HG03060 (cell line): ENCODE measurements at regions not wholly inside any gene's neighbourhood (a gene's known extent, or its start where the extent isn't known, plus 50 kb on each side); places are given as distances from the start of the nearest gene placed in this dataset.

ENCODE experiments used
- ATAC-seq: cut with Tn5 transposase; IDR thresholded peaks from one replicate; pipeline ENCODE4 v1.9.1; 2021; ENCODE audit warnings: low read depth, moderate number of reproducible peaks; ENCODE audit not compliant: unreplicated experiment

DNA sequence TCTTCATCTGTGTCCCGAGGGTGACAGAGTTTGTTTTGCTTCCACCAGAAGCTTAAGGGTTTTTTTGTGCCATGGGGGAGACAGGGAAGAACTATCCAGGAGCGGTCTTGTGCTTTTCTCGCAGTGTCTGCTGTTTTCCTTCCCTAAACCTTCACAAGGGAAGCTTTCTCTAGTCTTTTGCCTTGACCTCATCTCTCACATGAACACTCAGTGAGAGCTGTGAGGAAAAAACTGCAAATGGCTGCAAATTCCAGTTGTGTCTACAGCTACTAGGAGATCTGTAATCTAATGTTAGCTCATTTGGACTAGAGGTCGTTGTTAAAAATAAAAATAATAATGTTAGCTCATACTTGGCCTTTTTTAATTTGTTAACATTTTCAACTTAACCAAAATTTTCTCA, 264.7 kb upstream of the SESN3 start:
- ATAC-seq = no peak

DNA sequence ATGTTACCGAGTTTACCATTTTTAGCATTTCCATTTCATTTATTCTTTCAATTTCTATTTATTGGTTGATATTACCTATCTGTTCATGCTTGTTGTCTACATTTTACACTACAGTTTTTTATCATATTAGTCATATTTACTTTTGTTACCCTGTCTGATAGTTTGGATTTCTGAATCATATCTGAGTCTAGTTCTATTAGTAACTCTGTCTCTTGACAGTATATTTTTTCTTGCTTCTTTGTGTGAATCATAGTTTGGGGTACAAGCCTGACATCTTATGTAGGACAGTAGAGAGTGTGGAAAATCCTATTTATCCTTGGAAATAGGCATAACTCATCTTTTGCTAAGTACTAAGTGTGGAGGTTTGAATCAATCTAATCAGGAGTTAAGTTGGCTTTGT, 263.9 kb upstream of the SESN3 start:
- no peak for ATAC-seq

DNA sequence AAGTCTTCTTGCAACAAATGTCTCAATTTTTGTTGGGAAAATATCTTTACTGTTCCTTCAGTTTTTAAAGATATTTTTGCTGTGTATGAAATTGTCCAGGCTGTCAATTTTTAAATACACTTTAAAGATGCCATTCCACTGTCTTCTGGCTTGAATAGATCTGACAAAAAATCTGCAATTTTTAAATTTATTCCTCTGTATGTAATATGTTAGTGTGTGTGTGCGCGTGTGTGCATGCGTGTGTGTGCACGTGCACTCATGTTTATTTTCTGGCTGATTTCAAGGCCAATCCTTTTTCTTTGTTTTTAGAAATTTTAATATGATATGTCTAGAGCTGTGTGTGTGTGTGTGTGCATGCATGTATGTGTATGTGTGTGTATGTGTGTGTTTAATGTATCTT, 263.2 kb upstream of the SESN3 start:
- no peak for ATAC-seq

DNA sequence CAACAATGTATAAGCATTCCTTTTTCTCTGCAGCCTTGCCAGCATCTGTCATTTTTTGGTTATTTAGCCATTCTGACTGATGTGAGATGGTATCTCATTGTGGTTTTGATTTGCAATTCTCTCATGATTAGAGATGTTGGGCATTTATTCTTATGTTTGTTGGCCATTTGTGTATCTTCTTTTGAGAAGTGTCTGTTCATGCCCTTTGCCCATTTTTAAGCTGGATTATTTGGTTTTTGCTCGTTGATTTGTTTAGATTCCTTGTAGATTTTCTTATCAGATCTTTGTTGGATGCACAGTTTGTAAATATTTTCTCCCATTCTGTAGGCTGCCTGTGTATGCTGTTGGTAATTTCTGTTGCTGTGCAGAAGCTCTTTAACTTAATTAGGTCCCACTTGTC, 259.6 kb upstream of the SESN3 start:
- ATAC-seq = no peak

DNA sequence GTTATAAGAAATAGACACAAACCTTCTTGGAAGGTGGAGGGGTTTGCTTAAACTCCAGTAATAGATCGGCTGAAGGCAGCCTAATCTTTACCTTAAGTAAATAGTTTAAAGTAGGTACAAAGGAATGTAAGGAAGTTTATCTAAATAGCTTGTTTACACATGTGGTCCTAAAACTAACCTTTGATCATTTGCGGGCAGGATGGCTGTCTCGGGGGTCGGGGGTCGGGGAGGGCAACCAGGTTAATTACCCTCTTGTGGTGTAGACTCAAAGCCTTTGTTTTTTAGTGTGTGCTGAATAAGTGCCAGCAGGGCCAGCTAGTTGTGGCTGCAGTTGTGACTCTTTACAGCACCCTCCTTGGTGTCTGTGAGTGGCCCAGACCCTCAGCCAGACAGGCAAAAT, 256.9 kb upstream of the SESN3 start:
- ATAC-seq = no peak

DNA sequence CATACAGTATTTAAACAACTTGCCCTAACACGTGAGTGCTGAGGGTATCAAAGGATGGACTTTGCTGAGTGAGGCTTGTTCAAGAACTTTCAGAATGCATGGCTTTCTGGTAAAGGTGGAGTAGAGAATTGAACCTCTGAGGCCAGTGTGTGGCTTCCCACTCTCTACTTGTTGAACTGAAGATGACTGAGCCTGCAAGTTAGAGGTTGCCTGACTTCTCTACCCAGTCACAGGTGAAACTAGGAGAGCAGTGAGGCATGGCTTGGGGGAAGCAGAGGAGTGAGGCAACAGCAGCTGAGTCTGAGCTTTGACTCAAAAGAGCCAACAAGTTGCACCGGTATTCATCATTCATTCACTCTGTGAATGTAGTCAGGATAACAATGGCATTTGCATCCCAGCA, 256.4 kb upstream of the SESN3 start:
- peak; percentile 90 for ATAC-seq

DNA sequence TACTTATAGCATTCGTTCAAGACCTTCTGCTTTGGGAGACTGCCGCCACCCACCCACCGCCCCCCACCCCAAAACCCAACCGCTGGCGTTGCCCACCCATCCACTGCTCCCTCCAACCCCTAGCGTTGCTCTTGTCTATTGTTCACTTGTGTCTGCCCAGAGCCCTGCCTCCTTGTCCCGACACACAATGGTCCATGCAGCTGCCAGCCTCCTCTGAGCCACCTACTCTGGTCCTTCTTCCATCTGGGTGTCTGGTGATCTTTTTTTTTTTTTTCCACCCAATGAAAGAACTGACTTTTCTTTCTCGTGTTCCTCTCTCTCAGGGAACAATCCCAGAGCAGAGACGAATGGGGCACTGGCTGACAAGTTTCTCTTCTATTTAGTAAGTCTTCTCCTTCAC, 256.0 kb upstream of the SESN3 start:
- ATAC-seq = no peak

DNA sequence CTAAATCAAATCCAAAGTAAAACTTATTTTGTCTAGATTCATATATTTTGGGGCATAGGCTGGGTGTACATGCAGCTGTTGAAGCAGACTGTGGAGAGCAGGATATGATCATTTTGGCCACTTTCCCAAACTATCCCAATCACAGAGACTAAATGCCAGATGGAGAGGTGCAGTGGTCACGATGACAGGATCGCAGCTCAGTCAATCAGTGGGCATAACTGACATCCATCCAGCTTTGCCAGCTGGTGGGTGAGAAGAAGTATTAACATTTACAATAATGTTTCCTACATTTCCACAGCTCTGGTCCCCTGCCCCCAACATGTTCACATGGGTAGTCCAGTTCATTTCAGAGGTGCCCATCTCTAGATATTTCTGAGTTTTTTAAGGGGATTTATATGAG, 255.5 kb upstream of the SESN3 start:
- ATAC-seq = no peak

DNA sequence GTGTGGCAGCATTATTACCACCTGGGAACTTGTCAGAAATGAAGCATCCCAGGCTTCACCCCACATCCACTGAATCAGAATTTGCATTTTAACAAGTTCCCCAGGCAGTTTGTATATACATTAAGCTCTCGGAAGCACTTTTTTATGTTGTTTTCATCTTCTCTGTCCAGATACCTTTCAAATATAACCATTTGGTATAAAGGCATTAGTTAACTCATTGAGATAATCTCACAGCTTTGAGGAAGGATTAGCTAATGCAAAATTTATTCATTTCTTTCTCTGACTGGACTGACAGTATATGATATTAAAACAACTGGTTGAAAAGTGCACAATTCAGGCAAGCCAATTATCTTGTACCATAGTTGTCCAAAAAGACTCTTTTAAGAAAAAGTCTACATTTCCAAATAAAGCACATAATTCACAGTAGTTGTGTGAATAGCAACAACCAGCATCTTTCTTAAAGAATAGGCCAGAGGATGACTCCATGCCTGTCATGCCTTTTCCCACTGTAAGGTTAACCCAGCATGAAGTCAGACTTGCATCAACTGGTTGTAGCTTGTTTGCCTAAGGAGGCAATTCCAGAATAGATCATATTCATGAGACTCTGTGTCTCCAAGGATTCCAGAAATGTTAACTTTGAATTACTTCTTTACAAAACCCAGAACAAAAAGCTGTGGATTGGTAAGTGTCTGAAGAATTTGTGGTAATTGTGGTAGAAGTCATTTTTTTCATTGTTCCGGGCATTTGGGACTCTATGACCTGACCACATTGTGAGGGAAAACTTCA, 254.3 kb upstream of the SESN3 start:
- ATAC-seq = no peak

DNA sequence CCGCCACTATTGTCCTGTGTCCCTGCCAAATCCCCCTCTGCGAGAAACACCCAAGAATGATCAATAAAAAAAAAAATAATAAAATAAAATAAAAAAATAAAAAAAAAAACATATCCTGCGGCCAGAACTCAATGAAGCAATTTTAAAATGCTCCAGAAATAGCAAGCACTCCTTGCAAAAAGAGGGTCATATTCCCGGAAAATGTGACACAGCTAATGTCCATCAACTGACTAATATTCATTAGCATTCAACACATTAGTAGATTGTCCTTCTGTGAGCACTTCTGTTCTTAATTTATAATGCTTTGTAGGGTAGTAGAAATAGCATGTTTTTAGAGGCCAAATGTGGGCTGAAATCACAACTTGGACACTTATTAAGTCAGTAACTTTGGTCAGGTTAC, 252.3 kb upstream of the SESN3 start:
- no peak for ATAC-seq

DNA sequence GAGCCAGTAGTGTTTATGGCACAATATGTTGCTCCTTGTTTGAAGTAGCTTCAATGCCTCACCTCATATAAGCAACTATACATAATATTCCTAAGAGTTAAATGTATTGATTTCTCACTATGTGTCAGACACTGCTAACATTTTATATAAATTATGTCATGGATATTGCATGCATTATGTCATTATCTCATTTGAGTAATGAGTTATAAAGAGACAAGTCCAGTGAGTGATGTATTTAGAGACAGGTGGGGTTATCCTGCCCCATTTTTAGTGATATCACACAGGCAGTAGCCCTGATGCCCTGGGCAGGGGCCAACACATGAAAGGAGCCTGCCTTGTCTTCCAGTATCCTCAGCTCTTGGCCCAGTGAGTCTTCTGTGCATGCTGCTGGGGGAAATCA, 247.0 kb upstream of the SESN3 start:
- ATAC-seq = no peak

DNA sequence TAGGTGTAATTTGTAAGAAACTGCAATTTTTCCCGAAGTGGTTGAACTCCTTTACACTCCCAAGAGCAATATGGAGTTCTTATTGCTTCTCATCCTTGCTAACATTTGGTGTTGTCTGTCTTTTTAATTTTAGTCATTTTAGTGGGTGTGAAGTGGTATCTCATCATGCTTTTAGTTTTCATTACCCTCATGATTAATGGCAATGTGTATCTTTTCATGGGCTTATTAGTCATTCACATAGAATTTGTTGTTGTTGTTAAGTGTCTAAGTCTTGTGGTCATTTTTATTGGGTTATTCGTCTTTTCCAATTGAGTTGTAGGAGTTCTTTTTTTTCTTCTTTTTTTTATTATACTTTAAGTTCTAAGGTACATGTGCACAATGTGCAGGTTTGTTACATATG, 238.3 kb upstream of the SESN3 start:
- ATAC-seq = no peak

DNA sequence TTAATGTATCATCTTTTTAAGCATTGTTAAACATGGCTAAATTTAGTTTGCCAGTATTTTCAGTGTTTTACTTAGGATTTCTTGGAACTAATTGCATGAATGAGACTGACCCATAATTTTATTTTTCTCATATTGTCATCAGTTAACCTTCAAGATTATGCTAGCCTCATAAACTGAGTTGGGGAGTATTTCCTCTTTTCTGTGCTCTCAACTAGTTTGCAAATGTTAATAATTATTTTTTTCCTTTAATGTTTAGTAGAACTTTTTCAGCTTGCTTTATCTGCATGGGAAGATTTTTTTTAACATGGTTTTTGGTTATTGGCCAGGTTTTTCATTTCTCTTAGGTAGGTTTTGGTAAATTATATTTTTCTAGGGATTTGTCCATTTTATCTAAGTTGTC, 235.4 kb upstream of the SESN3 start:
- no peak for ATAC-seq

DNA sequence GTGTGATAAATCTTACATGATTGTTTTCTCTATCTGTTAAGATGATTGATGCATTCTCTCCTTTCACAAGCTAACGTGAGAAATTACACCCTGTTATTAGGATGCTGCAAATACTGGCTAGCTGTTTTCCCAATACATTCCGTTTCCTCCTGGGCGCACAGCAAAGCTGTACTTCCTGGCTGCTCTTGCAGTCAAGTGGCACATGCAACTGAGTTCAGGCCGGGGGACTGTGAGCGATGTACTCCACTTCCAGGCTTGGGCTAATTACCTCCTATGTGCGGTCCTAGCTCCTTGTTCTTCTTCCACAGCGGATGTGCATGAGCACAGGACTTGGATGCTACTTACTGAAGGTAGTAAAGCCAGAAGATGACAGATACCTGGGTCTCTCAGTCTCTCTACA, 234.9 kb upstream of the SESN3 start:
- ATAC-seq = no peak

DNA sequence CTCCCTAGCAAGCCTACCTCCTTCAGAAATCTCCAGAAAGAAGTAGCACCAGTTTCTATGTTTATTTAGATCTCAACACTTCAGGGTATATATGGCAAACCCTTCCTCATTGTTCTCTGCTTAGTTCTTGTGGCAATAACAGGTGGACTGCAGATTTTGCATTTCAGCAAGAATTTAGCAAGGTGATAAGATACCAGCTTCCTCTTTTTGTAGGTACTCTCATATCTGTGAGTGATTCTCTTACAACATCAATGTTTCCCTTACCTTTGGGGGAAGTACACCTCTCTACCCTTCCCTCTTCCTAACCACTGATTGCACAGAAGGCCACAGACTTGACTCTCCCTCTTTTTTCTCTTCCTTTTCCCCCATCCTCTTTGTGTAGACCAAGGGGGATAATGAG, 230.9 kb upstream of the SESN3 start:
- ATAC-seq = no peak

DNA sequence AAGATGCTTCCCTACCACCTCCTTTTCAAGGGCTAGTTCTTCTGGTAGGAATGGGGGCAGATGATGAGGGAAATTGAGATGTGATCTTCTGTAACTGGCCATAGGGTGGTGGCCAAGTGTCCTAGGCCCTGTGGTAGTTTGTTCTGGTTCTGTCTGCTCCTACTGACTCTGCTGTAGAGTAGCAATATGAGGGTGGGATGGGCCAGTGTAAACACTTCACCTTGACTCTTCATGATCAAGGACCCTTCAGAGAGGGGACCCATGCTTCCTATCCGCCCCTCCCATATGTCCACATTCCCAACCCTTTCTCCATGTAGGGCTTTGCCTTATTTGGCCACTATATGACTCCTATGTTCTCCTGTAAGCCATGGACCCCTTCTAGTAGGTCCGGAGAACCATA, 230.3 kb upstream of the SESN3 start:
- ATAC-seq = no peak

DNA sequence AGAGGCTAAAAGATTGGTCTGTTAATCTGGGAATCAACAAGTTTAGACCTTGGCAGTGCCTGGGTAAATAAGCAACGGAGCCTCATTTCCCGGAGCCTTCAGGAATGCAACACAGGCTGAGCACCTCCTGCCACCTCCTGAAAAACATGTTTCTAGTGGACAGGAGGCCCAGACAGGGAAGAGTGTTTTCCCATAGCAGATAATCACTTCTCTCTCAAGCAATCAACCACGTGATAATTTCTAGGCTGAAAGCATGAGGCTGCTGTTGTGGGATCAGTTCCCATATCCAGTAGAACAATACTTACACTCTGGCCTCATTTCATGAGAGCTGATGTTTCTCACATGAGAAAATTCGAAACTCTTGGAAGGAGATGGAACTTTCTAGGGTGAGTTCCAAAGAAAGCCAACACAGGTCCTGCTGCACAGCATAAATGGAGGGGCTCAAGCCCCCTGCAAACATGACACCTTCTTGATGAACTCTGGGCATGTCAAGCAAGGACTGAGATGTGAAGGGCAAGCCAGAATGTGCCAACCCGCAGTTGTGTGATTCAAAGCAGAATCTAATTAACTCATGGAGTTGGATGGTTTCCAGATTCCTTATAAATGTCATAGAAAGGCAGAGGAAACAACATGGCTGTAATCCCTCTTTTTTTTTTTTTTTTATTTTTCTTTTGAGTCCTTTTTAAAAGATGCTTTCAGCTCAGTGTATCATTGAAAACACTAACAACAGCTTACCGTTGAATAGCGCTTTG, 228.5 kb upstream of the SESN3 start:
- no peak for ATAC-seq

DNA sequence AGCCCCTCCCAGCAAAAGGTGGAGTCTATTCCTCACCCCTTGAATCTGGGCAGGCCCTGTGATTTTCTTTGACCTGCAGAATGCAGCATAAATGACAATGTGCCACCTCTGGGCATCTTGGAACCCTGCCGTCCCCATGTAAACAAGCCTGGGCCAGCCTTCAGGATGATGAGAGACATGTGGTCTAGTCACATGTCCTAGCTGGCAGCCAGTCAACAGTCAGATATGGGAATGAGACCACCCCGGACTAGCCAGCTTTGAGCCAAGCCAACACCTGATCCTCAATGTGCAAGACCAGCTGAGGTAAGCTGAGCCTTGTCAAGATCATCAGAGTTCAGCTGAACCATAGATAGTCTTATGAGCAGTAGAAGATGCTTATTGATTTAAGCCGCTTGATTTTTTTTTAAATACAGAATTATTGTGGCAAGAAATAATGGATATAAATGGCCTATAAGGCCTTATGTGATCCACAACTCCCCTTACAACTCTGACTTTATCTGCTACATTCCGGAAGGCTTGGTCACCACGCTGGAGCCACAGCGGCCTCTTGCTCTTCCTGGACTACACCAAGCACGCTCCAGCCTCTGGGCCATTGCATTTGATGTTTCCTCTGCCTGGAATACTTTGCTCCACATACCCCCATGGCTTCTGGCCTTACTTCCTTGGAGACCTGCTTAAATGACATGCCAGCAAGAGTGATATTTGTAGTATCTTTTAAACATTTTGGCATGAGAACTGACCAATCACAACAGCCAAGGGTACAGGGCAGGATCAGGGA, 225.9 kb upstream of the SESN3 start:
- no peak for ATAC-seq

DNA sequence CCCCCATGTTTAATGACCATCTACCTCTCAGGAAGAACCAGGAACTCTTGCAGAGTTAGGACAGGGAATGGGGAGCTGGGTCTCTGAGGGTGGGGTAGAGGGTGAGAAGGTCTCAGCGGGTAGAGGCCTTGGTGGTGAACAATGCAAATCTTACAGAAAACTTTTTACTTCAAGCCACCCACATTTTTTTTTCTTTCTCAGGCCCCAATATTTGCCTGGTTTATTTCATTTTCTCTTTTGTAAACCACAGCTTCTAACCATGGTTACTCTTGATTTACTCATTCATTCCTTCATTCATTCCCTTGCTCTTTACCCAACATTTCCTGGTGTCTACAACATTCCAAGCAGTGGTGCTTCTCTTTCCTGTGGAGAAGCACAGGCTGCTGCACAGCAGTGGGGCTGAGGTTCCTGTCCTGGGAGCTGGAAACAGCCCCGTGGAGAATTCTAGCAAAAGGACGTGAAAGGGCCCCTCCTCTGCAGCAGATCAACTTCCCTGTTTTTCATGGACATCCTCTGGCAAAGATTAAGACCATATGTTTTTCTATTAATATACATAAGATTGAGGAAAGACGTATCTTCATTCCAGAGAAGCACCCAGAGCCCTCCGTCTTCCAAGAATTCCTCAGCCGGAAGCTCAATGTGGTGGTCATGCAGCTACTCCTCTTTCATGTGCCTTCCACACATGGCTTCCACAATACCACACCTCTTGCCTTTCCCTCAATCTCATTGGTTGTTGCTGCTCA, 224.4 kb upstream of the SESN3 start:
- ATAC-seq = no peak

DNA sequence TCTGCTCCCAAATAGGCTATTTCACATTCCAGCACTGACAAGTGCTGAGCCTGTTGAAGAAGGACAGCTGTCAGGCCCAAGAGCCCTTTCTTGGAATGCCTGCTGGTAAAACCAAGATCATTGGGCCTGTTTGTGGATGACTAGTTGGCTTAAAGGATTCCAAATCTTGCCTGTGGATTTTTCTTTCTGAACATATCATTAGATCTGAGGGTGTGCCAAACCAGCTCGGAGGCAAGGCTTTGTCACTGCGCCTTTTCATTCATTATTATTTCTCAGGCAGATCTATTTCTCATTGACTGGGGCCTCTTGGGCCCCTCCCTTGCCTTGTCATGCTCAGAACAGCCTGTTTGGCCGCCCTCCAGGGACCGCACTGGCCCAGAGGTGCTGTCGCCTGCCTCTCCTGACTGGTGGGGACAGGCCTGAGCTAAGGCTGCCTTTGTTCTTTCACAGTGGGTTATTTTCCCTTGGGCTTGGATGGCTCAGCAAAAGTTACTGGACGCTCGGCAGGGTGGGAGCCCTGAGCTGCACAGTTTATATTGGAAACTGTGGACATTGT, 222.7 kb upstream of the SESN3 start:
- no peak for ATAC-seq

DNA sequence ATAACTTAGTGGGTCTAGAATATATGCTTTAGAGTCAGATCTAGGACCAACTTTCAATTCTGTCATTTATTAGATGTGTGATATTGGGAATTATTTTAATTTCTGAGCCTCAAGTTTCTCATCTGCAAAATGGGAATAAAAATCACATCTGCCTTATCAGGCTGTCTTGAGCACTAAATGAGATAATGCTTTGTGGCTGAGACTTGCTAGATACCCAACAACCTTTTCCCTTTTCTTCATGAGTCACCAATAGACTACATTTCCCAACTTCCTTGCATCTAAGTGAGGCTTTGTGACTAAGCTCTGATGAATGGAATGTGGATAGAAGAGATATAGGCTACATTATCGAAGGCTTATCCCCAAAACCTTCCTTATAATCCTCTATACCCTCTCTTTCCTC, 220.7 kb upstream of the SESN3 start:
- ATAC-seq = no peak
